Lower leg skin (tissue), 4 donors: ENCODE measurements at regions not wholly inside any gene's neighbourhood (a gene's known extent, or its start where the extent isn't known, plus 50 kb on each side); places are given as distances from the start of the nearest gene placed in this dataset.

Experiments
- DNase-seq, 2 donors: peaks; one replicate each; pipeline ENCODE4 v3.0.0-alpha.2; 2019; ENCODE audit warnings: low spot score in 2 of 2
- H3K4me3 ChIP-seq: fragments of 200-600 bp; sonication (generic); 2 replicates; pipeline ENCODE4 v1.5.1; 2017; ENCODE audit warnings: mild to moderate bottlenecking, low read depth; ENCODE audit not compliant: poor library complexity, severe bottlenecking
- CTCF ChIP-seq, 3 donors: fragments of 450-650 bp; IDR thresholded peaks; one replicate each; pipeline ENCODE4 v1.5.1; 2016; ENCODE audit warnings: antibody characterized with exemption in 3 of 3, mild to moderate bottlenecking in 3 of 3, moderate library complexity in 2 of 3
- POLR2A ChIP-seq, 2 donors: fragments of 450-650 bp; IDR thresholded peaks; one replicate each; pipeline ENCODE4 v1.6.1; 2016 to 2017; ENCODE audit warnings: antibody characterized with exemption in 2 of 2, mild to moderate bottlenecking in 1 of 2, moderate library complexity in 1 of 2
- WGBS, 2 donors: methylation state at CpG; one replicate each; pipeline ENCODE4 v1.1.5; 2018; 5-methylcytosine and 5-hydroxymethylcytosine counted together
- intact Hi-C: fragments of 100-400 bp; cut with DNase I; formaldehyde crosslinking; loops from one replicate; pipeline ENCODE4 v1.15.0; 2023; ENCODE audit warnings: low total_unique reads

GRCh38 chr10:78954689-78955088 is 114.1 kb upstream of the ZMIZ1 start:
- intact Hi-C loops, result no loop called here
- H3K4me3 ChIP-seq, result no peak overlapping the region
- 93 to 97% methylated on average over 7 of the region's 7 CpGs for WGBS, 2 donors
- TF ChIP-seq POLR2A (IDR thresholded peaks at IDR 0.05), result no peak
- DNase-seq, result no peak

GRCh38 chr10:78955206-78955605 is 113.6 kb upstream of the ZMIZ1 start:
- intact Hi-C loops, result no loop called here
- no peak for TF ChIP-seq POLR2A (IDR thresholded peaks at IDR 0.05)
- no peak for TF ChIP-seq CTCF (IDR thresholded peaks at IDR 0.05)
- DNase-seq, result no peak
- no peak overlapping the region for H3K4me3 ChIP-seq
- WGBS, 2 donors, result 94 to 97% methylated on average over 3 of the region's 3 CpGs

GRCh38 chr10:78956391-78956790 is 112.4 kb upstream of the ZMIZ1 start:
- DNase-seq, result no peak
- TF ChIP-seq POLR2A (IDR thresholded peaks at IDR 0.05), result no peak
- TF ChIP-seq CTCF (IDR thresholded peaks at IDR 0.05), result no peak
- 80 to 95% methylated on average over 5 of the region's 5 CpGs for WGBS, 2 donors
- intact Hi-C loops, result no loop called here
- no peak overlapping the region for H3K4me3 ChIP-seq

GRCh38 chr10:78957471-78958039 is 111.2 kb upstream of the ZMIZ1 start:
- no peak for TF ChIP-seq CTCF (IDR thresholded peaks at IDR 0.05)
- TF ChIP-seq POLR2A (IDR thresholded peaks at IDR 0.05), result no peak
- no peak overlapping the region for H3K4me3 ChIP-seq
- 94 to 95% methylated on average over 2 of the region's 2 CpGs for WGBS, 2 donors
- intact Hi-C loops, result no loop called here
- DNase-seq, result no peak

GRCh38 chr10:78959217-78959923 is 109.4 kb upstream of the ZMIZ1 start:
- DNase-seq, result no peak
- WGBS, 2 donors, result 79 to 80% methylated on average over 10 of the region's 10 CpGs
- TF ChIP-seq CTCF (IDR thresholded peaks at IDR 0.05) (no peak), POLR2A (IDR thresholded peaks at IDR 0.05) (no peak)
- no peak overlapping the region for H3K4me3 ChIP-seq
- intact Hi-C loops, result no loop called here

GRCh38 chr10:78959924-78960285 is 108.9 kb upstream of the ZMIZ1 start:
- DNase-seq, result no peak
- no peak overlapping the region for H3K4me3 ChIP-seq
- TF ChIP-seq CTCF (IDR thresholded peaks at IDR 0.05) (no peak), POLR2A (IDR thresholded peaks at IDR 0.05) (no peak)
- WGBS, 2 donors, result 73 to 84% methylated on average over 3 of the region's 3 CpGs
- intact Hi-C loops, result no loop called here
